ENCODE measurements at regions not wholly inside any gene's neighbourhood (a gene's known extent, or its start where the extent isn't known, plus 50 kb on each side); places are given as distances from the start of the nearest gene placed in this dataset.

GRCh38 chr7:136063326-136063666 is 86.1 kb upstream of the MTPN start:
- DNase-seq: no peak

DNA sequence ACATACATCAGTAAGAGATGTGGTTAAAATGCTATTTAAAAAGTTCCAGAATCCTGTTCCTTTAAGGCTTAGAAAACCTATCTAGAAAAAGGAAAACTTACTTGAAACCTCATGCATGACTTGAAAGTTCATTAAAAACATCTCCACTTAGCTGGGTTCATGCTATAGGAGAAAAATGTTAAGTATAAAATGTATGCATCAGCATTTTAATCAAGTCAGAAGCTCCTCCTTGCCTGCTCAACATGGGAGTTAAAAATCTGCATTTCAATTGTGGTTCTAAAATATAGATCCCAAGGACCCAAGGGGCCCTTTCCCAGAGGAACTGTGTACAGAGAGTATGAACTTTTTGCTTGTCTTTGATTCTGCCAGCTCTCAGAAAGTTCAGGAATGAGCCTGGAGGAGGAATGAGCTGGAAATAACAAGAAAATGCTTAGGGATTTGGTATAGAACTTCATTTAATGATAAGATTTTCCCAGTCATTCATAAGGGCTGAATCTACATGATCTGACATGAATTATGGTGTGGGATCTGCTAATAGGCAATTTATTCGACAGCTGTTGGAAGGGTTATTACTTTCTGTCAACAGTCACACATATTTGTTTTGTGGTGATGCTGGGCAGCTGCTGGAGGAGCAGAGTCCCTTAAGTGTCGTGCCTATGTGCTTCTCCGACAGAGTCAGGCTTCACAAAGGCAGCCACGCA is 85.6 kb upstream of the MTPN start:
- DNase-seq: no peak

DNA sequence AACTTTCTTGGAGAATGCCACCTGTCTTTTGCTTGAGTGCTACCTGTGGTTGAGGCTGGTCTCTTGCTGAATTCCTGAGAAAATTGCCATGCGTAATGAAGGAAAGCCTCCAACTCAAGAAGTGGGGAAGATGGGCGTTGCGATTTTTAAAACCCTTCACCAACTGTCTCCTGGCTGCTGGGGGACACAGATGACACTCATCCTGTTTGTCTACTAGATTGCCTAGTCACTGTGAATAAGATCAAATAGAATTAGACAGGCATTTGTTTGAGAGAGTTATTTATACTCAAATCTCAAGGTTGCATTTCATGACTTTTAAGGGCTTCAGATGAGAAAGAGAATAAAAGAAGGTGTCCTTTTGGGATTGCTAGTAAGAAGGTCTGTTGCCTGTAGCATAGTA is 84.3 kb upstream of the MTPN start:
- DNase-seq: no peak

DNA sequence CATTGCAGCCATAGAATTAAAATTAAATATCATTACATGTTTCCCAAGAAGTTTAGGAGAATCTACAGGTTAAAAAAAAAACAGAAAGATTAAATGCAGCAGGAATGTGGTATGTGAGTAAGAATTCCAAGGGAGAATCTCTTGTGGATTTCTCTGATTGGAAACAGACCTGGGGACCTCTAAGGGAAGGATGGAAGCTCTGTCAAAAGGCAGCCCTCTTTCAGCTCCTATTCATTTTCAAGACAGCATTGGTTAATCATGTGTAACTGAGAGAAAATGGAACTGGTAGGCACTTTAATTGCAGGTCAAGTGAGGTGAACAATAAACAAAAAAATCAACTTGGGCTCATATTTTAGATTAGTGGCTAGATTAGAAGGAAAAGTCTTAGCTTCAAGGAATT is 81.4 kb upstream of the MTPN start:
- DNase-seq: no peak

DNA sequence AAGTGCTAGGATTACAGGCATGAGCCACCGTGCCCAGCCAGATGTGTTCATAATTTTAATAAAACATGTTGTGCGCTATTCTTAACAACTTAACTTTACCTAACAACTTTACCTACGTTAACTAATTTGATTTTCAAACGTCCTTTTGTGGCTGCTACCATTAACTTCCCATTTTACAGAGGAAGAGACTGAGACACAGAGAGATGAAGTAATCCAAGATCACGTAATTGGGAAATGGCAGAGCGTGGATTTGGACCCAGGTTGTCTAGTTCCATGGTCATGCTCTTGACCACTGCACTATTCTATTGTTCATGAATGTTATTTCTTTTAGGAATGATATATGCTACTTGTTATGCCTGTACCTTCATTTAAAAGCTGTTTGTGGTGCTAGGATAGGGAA is 80.3 kb upstream of the MTPN start:
- no peak for DNase-seq

GRCh38 chr7:136056651-136057231 is 79.6 kb upstream of the MTPN start:
- peak in 1 of 14 donors; percentile 5 for DNase-seq

DNA sequence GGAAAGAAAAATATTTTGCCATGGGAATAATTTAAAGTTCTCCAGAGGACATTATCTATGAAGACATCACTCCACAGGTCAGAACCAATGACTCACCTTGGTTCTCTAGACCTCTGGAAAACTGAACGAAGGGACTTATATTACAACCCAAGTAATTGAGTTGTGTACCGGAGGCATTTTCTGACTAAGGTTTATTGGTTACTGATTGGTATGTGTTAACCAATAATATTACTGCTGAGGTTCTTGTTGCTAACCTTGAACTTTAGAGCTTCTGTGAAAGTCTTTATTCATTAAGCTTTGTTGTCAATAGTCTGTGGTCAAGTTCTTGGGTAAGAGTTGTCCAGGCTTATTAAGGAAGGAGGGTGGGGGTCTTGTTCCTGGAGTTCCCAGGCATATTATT is 78.1 kb upstream of the MTPN start:
- DNase-seq: no peak

- DNase-seq: no peak
Observed at GRCh38 chr7:136053689-136054485, 76.7 kb upstream of the MTPN start.

DNA sequence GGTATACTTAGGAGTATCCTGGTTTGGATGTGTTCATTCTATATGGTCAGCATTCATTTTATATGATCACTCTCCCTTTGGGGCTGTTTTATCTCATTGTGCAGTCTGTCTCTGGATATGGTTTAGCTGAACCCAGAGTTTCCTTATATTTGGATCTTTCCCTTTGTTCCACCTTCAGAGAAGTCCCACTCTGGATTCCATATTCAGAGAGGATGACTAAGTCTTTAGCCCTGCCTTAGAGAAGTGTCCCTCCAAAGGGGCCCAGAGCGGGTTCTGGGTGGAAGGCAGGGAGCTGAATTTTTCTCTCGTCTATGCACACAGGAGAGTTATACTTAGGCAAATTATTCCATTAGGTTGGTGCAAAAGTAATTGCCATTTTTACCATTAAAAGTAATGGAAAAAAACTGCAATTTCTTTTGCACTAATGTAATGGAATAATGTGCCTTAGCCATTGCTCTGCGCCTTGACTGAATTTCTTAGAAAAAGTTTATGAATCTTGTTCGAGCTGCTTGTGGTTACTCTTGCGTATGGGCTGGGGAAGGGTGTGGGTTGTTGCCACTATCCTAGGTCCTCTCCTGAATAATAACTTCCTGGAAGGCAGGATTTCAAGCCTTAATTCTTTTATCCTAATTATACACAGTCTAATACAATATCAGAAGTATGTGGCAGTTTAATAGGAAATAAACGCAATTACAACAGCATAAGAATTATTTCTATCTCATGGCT is 74.2 kb upstream of the MTPN start:
- no peak for DNase-seq

- no peak for DNase-seq
Observed at GRCh38 chr7:136050462-136050847, 73.3 kb upstream of the MTPN start.

DNA sequence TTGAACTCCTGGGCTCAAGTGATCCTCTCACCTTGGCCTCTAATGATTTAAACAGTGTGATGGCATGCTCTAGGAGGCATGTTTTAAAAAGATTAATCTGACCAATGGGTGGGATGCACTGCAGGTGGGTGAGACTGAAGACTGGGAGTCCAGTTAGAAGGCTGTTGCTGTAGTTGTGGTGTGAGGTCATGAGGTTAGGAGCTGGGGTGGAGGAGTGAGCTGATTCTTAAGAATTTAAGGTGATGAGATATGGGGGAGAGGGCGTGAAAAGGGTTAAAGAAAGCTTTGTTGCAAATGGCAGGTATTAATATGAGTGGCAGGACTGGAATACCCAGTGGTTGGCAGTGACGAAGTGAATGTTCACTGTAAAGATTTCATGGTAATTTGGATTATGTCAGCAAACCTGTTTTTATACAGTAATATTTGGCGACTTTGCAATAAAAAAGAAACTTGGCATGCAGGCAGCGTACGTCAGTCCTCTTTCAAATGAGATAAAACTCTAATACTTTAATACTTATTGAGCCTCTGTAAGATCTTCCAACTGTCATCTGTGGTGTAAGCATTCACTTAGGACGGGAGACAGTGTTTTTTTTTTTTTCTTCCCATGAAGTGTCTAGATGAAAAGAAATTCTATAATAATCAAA is 72.8 kb upstream of the MTPN start:
- no peak for DNase-seq

- DNase-seq: no peak
Observed at GRCh38 chr7:136049117-136049516, 72.0 kb upstream of the MTPN start.

DNA sequence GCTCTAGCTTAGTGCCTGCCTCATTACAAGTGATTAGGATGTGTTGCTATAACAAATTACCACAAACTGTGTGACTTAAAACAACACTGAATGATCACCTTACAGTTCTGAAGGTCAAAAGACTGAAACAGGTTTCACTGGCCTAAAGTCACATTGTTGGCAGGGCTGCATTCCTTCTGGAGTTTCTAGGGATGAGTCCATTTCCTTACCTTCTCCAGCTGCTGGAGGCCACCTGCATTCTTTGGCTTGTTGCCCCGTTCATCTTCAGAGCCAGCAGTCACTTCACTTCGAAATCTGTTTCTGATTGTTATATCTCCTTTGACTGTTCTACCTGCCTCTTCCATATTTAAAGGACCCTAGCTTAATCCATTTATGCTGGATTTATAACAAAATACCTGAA is 69.4 kb upstream of the MTPN start:
- DNase-seq: no peak

- no peak for DNase-seq
Observed at GRCh38 chr7:136045992-136046391, 68.8 kb upstream of the MTPN start.

DNA sequence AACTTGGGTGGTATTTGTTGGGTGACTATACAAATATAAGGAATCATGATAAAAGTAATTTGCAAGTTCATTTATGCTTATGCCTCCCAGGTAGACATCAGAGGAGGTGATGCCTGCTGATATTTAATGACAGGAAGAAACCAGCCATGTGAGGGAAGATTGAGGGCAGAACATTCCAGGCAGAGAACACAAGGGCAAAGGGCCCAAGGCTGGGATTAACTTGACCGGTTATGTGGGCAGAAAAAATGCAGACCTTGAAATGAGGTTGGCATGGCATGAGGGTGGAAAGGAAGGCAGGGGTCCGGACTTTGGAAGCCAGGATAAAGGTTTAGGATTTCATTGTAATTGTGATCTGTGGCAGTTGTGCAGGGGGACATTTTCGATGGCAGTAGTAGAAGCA is 68.0 kb upstream of the MTPN start:
- DNase-seq: no peak

GRCh38 chr7:136039577-136040345 is 62.6 kb upstream of the MTPN start:
- DNase-seq: no peak

DNA sequence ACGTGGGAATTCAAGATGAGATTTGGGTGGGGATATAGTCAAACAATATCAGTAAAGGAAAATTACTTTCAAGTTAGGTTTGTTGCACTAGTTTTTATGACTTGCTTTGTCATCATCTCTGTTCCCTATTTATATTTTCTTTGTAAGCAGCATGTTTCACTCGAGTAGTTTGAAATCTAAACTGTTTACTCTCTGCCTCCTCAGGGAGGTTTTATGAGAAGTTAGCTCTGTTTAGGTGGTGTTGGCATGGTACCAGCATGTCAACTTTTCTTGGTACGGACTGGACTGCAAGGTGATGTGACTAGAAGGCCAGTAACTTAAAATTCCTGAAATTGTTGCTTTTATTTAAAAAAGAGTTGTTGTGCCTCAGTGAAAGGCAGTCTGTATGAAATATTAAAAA is 59.2 kb upstream of the MTPN start:
- DNase-seq: no peak

DNA sequence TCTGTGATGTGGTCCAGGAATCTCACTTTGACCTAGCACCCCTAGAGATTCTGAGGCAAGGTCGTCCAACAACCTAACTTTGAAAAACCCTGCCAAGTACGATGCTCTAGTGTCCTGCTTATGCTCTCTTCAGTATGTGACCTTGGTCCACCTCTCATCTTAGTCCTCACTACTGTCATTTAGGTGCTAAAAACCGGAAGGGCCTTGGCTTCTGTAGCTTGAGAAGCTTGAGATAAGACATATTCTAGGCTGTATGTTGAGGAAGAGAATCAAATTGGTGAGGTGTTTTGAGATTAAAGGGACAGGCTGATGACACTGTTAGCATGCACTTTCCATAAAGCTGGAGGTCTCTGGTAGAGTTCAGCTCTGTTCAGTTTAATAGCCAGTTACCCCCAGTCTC is 57.0 kb upstream of the MTPN start:
- no peak for DNase-seq

- DNase-seq: peak in 1 of 14 donors; percentile 0
Observed at GRCh38 chr7:136033413-136034031, 56.4 kb upstream of the MTPN start.

DNA sequence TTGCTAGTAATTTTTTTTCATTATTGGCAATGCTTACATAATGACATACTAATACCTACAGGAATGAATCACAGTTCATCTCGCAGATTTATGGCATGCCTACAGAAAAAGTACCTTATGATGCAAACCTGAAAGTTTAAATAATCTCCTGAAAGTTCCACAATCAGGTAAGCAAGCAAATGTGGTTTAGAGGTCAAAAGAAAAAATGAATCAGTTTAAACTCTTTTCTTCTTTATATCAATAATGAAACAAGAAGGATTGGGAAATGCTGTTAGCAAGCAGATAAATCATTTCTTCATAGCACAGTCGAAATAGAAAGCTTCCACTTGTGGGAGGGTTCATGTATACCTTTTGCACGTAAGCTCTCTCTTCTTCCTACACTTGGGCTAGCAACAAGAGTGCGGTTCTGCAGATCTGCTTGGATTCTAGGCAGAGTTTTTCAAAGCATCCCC is 53.7 kb upstream of the MTPN start:
- no peak for DNase-seq

GRCh38 chr7:136030330-136030729 is 53.2 kb upstream of the MTPN start:
- no peak for DNase-seq
